HepG2 (cell line): ENCODE measurements at regions not wholly inside any gene's neighbourhood (a gene's known extent, or its start where the extent isn't known, plus 50 kb on each side); places are given as distances from the start of the nearest gene placed in this dataset.

Source experiments
- ATAC-seq: fragments of 200-7000 bp; cut with Tn5 transposase; 3 replicates; pipeline ENCODE4 v1.9.1; 2020; ENCODE audit warnings: mild to moderate bottlenecking, moderate library complexity
- BruUV-seq: library from RNA; stranded (reverse); fragments of 400-500 nt; replicated peaks from 2 replicates; lab custom pipeline; 2021; lab: Mats Ljungman, UMichigan
- CTCF ChIA-PET: fragments of 300-600 bp; formaldehyde crosslinking; extraction: SDS; loops from one replicate; lab custom pipeline; 2021; ENCODE audit warnings: low total read pairs, inconsistent platforms, low intra/inter-chr PET ratio; lab: Yijun Ruan, JAX
- POLR2A ChIA-PET: fragments of 350-600 bp; sonication (Branson Sonifier 250); formaldehyde crosslinking; loops from one replicate; lab custom pipeline; 2020; ENCODE audit warnings: antibody characterized with exemption, inconsistent platforms; lab: Yijun Ruan, JAX
- DNase-seq: peaks from one replicate; pipeline ENCODE4 v3.0.0-alpha.2; 2015; ENCODE audit warnings: low spot score
- FAIRE-seq: peaks from 3 replicates; lab custom pipeline; 2011; peaks lifted over from hg19 to GRCh38; lab: Jason Lieb, UNC
- H2AFZ ChIP-seq: one replicate; pipeline ENCODE4 v1.6.1; 2011; ENCODE audit warnings: low read length, inconsistent platforms
- H3K27ac ChIP-seq: fragments of 300-600 bp; 3 replicates; pipeline ENCODE4 v1.8.0; 2011; ENCODE audit warnings: mixed run types, mild to moderate bottlenecking, mixed read lengths, low read length, inconsistent platforms; ENCODE audit not compliant: insufficient read depth; ENCODE audit errors: extremely low read length
- H3K27me3 ChIP-seq, 2 experiments: fragments of 200-600 bp in 1 of 2; 2 replicates in 1 of 2; 3 replicates in 1 of 2; pipeline versions ENCODE4 v1.6.0 to v1.8.0; 2011; ENCODE audit warnings: low read length in 2 of 2, mild to moderate bottlenecking in 2 of 2, moderate library complexity in 2 of 2, inconsistent platforms in 1 of 2; ENCODE audit not compliant: insufficient read depth in 2 of 2, control insufficient read depth in 1 of 2
- H3K36me3 ChIP-seq, 2 experiments: fragments of 200-600 bp in 1 of 2; replicated peaks in 1 of 2; 2 replicates in 1 of 2; 3 replicates in 1 of 2; pipeline versions ENCODE4 v1.5.1 to v1.8.0; 2011; ENCODE audit warnings: low read length in 2 of 2, inconsistent platforms in 1 of 2; ENCODE audit not compliant: insufficient read depth in 2 of 2, control insufficient read depth in 1 of 2
- H3K4me1 ChIP-seq: 2 replicates; pipeline ENCODE4 v1.5.1; 2012; ENCODE audit warnings: low read length, inconsistent platforms; ENCODE audit not compliant: insufficient read depth
- H3K4me2 ChIP-seq: 2 replicates; pipeline ENCODE4 v1.6.0; 2011; ENCODE audit warnings: low read depth, low read length, inconsistent platforms
- H3K4me3 ChIP-seq, 3 experiments: fragments of 200-600 bp in 1 of 3; sonication (generic), shearing (Covaris generic) in 1 of 3; replicated peaks in 1 of 3; 2 replicates each; pipeline ENCODE4 v1.5.1; 2011 to 2016; ENCODE audit warnings: low read length in 3 of 3, inconsistent platforms in 2 of 3, low read depth in 2 of 3, mild to moderate bottlenecking in 2 of 3, control low read depth in 1 of 3, mixed read lengths in 1 of 3; ENCODE audit not compliant: insufficient read depth in 1 of 3
- H3K79me2 ChIP-seq: one replicate; pipeline ENCODE4 v1.6.1; 2011; ENCODE audit warnings: low read length, inconsistent platforms; ENCODE audit not compliant: insufficient read depth
- H3K9ac ChIP-seq: 2 replicates; pipeline ENCODE4 v1.6.0; 2011; ENCODE audit warnings: mild to moderate bottlenecking, low read depth, low read length, inconsistent platforms; ENCODE audit not compliant: insufficient read depth
- H3K9me3 ChIP-seq: 2 replicates; pipeline ENCODE4 v1.5.1; 2012; ENCODE audit warnings: mild to moderate bottlenecking, low read length
- H4K20me1 ChIP-seq: 2 replicates; pipeline ENCODE4 v1.6.0; 2011; ENCODE audit warnings: inconsistent platforms, mild to moderate bottlenecking, low read length, moderate library complexity; ENCODE audit not compliant: insufficient read depth
- ARHGAP35 ChIP-seq: sonication (generic); formaldehyde crosslinking; IDR thresholded peaks from 2 replicates; pipeline ENCODE4 v1.9.0; 2022; ENCODE audit warnings: mild to moderate bottlenecking, inconsistent platforms, moderate library complexity, missing genetic modification reagents, borderline replicate concordance
- BRD4 ChIP-seq: sonication (generic); formaldehyde crosslinking; IDR thresholded peaks from 2 replicates; pipeline ENCODE4 v1.4.0; 2020; ENCODE audit warnings: missing genetic modification reagents
- ESRRA ChIP-seq: sonication (generic); formaldehyde crosslinking; IDR thresholded peaks from 2 replicates; pipeline ENCODE4 v1.5.1; 2020; ENCODE audit warnings: mild to moderate bottlenecking, low read depth, missing genetic modification reagents
- FLYWCH1 ChIP-seq: sonication (generic); formaldehyde crosslinking; IDR thresholded peaks from 2 replicates; pipeline ENCODE4 v1.8.1; 2023; ENCODE audit warnings: mild to moderate bottlenecking, missing genetic modification reagents
- FOXO1 ChIP-seq: sonication (generic); formaldehyde crosslinking; IDR thresholded peaks from 2 replicates; pipeline ENCODE4 v1.4.0; 2020; ENCODE audit warnings: missing genetic modification reagents
- RFX1 ChIP-seq: fragments of 450-650 bp; IDR thresholded peaks from 2 replicates; pipeline ENCODE4 v1.6.1; 2017
- RNF219 ChIP-seq: sonication (generic); formaldehyde crosslinking; IDR thresholded peaks from 2 replicates; pipeline ENCODE4 v1.5.0; 2020; ENCODE audit warnings: mild to moderate bottlenecking, missing genetic modification reagents
- TEAD2 ChIP-seq: sonication (generic); formaldehyde crosslinking; IDR thresholded peaks from 2 replicates; pipeline ENCODE4 v1.9.0; 2021; ENCODE audit warnings: missing genetic modification reagents
- ZBED4 ChIP-seq: sonication (generic); formaldehyde crosslinking; IDR thresholded peaks from 2 replicates; pipeline ENCODE4 v1.4.0; 2020; ENCODE audit warnings: missing genetic modification reagents, borderline replicate concordance
- ZNF180 ChIP-seq: sonication (generic); formaldehyde crosslinking; IDR thresholded peaks from 2 replicates; pipeline ENCODE4 v1.4.0; 2020; ENCODE audit warnings: low read depth, missing genetic modification reagents, borderline replicate concordance
- ZNF292 ChIP-seq: sonication (generic); formaldehyde crosslinking; IDR thresholded peaks from 2 replicates; pipeline ENCODE4 v1.8.1; 2022; ENCODE audit warnings: mild to moderate bottlenecking, low read depth, missing genetic modification reagents, borderline replicate concordance
- ZNF484 ChIP-seq: sonication (generic); formaldehyde crosslinking; IDR thresholded peaks from 2 replicates; pipeline ENCODE4 v1.5.1; 2020; ENCODE audit warnings: mild to moderate bottlenecking, low read depth, missing genetic modification reagents, borderline replicate concordance
- ZNF530 ChIP-seq: sonication (generic); formaldehyde crosslinking; IDR thresholded peaks from 2 replicates; pipeline ENCODE4 v1.5.0; 2020; ENCODE audit warnings: low read depth, mild to moderate bottlenecking, missing genetic modification reagents
- ZNF549 ChIP-seq: sonication (generic); formaldehyde crosslinking; IDR thresholded peaks from 2 replicates; pipeline ENCODE4 v1.5.0; 2020; ENCODE audit warnings: missing genetic modification reagents
- ZNF672 ChIP-seq: sonication (generic); formaldehyde crosslinking; IDR thresholded peaks from 2 replicates; pipeline ENCODE4 v1.8.1; 2022; ENCODE audit warnings: missing genetic modification reagents
- ZNF691 ChIP-seq: sonication (generic); formaldehyde crosslinking; IDR thresholded peaks from 2 replicates; pipeline ENCODE4 v1.4.0; 2020; ENCODE audit warnings: missing genetic modification reagents, low read depth, mild to moderate bottlenecking, borderline replicate concordance
- in situ Hi-C: cut with HindIII; loops from 2 replicates; pipeline ENCODE4 v1.10.0; 2017; ENCODE audit warnings: low pct_unique_long_range_greater_than_20kb; ENCODE audit not compliant: extremely low pct_ligation_motif_present
- intact Hi-C: fragments of 100-400 bp; cut with micrococcal nuclease; formaldehyde crosslinking; loops from one replicate; pipeline ENCODE4 v1.10.0; 2022; ENCODE audit not compliant: unreplicated experiment
- TF ChIP-seq, protein P1 (sequence below): sonication (generic); formaldehyde crosslinking; IDR thresholded peaks from 2 replicates; pipeline ENCODE4 v1.8.1; 2023; ENCODE audit warnings: mild to moderate bottlenecking, missing genetic modification reagents

DNA sequence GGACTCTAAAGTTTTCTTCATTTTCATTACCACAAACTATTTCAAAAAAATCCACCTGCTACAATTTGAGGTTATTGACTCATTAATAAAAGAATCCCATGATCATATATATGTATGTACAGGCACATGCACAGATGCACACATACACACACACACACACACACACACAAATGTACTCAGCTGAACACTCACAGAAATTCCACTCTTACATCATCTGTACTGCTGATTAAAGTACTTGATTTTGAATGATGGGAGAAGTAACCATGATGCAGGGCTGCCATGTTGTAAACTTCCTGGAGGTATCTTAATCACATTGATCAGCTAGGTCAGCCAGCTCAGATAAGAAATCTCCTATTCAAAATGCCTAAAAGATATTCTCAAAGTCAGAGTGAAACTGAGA is 1313.2 kb upstream of the NRXN1 start:
- ATAC-seq: no peak
- Histone ChIP-seq H3K27me3 (no peaks in the 10 kb centered on the region), H3K79me2 (no peaks in the 10 kb centered on the region), H3K36me3 (no peaks in the 10 kb centered on the region), H4K20me1 (no peaks in the 10 kb centered on the region), H3K9me3 (peaks cover 57% of the 10 kb centered on the region), H3K4me1 (no peaks in the 10 kb centered on the region), H3K4me3 (no peak overlapping the region), H2AFZ (no peak overlapping the region), H3K27ac (no peak overlapping the region), H3K9ac (no peak overlapping the region), H3K4me2 (no peak overlapping the region)
- DNase-seq: no peak
- in situ Hi-C loops (no loop called here), intact Hi-C loops (no loop called here)
- CTCF ChIA-PET: no interaction called here
- POLR2A ChIA-PET: no interaction called here
- no TSS peak for BruUV-seq
- FAIRE-seq: no peak
- TF ChIP-seq ZNF672 (CRISPR knock-in tag) (no peak), RFX1 (no peak), ZNF484 (CRISPR knock-in tag) (no peak), ZNF180 (CRISPR knock-in tag) (no peak), ZNF549 (CRISPR knock-in tag) (no peak), FOXO1 (CRISPR knock-in tag) (no peak), FLYWCH1 (CRISPR knock-in tag) (no peak), ARHGAP35 (CRISPR knock-in tag) (no peak), ZNF691 (no peak), ESRRA (no peak), TEAD2 (CRISPR knock-in tag) (no peak), ZNF530 (CRISPR knock-in tag) (no peak), ZBED4 (no peak), BRD4 (CRISPR knock-in tag) (no peak), ZNF292 (CRISPR knock-in tag) (no peak), RNF219 (no peak)
- TF ChIP-seq, protein P1, sequence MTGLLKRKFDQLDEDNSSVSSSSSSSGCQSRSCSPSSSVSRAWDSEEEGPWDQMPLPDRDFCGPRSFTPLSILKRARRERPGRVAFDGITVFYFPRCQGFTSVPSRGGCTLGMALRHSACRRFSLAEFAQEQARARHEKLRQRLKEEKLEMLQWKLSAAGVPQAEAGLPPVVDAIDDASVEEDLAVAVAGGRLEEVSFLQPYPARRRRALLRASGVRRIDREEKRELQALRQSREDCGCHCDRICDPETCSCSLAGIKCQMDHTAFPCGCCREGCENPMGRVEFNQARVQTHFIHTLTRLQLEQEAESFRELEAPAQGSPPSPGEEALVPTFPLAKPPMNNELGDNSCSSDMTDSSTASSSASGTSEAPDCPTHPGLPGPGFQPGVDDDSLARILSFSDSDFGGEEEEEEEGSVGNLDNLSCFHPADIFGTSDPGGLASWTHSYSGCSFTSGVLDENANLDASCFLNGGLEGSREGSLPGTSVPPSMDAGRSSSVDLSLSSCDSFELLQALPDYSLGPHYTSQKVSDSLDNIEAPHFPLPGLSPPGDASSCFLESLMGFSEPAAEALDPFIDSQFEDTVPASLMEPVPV (CRISPR knock-in tag): no peak
